ENCODE measurements at regions not wholly inside any gene's neighbourhood (a gene's known extent, or its start where the extent isn't known, plus 50 kb on each side); places are given as distances from the start of the nearest gene placed in this dataset.

DNA sequence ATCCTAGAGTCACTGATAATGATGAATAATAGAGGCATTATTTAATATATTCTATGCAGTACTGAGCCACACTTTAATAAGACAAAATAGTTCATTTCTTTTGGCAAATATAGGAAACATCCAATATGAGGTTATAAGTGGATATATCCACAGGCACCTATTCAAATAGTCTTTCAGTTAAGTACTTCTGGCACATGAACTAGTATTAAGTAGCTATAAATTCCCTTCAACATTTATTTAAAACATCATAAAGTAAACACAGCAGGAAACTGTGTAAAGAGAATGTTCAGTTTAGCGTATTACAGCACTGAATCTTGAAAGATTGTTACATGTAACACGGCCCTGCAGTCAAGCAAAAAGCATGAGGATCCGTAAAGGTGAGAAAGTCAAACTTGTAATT, 463.3 kb upstream of the KLF12 start:
- peak; percentile 42 for DNase-seq (ENCODE audit: low read depth)
- TF ChIP-seq, protein P1, sequence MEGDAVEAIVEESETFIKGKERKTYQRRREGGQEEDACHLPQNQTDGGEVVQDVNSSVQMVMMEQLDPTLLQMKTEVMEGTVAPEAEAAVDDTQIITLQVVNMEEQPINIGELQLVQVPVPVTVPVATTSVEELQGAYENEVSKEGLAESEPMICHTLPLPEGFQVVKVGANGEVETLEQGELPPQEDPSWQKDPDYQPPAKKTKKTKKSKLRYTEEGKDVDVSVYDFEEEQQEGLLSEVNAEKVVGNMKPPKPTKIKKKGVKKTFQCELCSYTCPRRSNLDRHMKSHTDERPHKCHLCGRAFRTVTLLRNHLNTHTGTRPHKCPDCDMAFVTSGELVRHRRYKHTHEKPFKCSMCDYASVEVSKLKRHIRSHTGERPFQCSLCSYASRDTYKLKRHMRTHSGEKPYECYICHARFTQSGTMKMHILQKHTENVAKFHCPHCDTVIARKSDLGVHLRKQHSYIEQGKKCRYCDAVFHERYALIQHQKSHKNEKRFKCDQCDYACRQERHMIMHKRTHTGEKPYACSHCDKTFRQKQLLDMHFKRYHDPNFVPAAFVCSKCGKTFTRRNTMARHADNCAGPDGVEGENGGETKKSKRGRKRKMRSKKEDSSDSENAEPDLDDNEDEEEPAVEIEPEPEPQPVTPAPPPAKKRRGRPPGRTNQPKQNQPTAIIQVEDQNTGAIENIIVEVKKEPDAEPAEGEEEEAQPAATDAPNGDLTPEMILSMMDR (IDR thresholded peaks at IDR 0.05; ENCODE audit: control insufficient read depth, extremely low read depth, insufficient read depth), result no peak
- H3K4me3 ChIP-seq (ENCODE audit: low read depth, low read length), result no peak overlapping the region

DNA sequence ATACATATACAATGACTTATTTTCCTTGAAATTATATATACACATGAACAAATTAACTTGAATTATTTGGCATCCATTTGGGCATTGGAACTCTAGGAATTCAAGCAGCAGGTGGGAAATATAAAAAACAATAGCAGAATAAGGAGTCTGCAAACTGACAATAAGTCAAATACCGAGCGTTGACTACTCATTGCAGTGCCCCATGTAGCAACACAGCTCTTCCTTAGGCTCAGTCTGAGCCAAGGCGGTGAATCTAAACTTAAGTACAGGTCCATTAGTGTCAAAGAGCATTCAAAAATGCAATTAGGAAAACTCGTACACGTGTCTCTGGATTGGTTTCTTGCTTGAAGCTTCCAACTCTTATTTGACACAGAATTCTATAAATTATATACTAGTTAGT, 462.5 kb upstream of the KLF12 start:
- H3K4me3 ChIP-seq (ENCODE audit: low read depth, low read length), result no peak overlapping the region
- no peak for DNase-seq (ENCODE audit: low read depth)
- TF ChIP-seq, protein P1 (IDR thresholded peaks at IDR 0.05; ENCODE audit: control insufficient read depth, extremely low read depth, insufficient read depth), result no peak

DNA sequence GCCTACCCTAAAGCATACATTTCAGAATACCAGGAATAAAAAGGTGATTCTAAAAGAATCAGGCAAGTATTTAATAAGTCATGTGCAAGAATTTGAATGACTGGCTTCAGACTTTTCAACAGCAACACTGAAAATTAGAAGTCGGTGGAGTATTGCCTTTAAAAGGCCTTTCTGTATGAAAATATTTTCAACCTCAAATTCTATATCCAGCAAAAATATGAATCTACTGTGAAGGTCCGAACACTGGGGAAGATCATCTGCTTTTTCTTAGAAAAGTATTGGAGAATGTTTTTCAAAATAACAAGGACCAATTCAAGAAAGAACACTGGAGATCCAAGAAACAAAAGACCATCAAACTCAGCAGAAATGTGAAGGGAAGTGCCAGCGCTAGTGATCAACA, 459.5 kb upstream of the KLF12 start:
- TF ChIP-seq, protein P1 (IDR thresholded peaks at IDR 0.05; ENCODE audit: control insufficient read depth, extremely low read depth, insufficient read depth), result no peak
- H3K4me3 ChIP-seq (ENCODE audit: low read depth, low read length), result no peak overlapping the region
- no peak for DNase-seq (ENCODE audit: low read depth)

DNA sequence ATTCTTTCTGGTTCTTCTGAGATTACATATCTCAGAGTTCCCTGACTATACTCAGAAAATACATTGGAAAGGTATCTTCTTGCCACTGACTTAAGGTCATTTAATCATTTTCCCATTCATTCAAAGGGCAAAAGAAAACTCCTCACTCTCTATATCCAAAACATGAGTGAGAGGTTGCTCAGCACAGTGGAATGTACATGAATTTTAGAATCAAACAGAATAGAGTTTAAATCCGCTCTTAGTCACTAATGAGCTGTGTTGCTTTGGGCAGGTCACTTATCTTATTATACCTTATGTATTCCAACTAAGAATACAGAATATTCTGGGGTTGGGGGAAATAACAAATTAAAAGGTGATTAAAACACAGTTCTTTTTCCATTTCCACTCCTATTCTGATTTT, 452.6 kb upstream of the KLF12 start:
- TF ChIP-seq, protein P1 (IDR thresholded peaks at IDR 0.05; ENCODE audit: control insufficient read depth, extremely low read depth, insufficient read depth), result no peak
- no peak for DNase-seq (ENCODE audit: low read depth)
- H3K4me3 ChIP-seq (ENCODE audit: low read depth, low read length), result no peak overlapping the region

DNA sequence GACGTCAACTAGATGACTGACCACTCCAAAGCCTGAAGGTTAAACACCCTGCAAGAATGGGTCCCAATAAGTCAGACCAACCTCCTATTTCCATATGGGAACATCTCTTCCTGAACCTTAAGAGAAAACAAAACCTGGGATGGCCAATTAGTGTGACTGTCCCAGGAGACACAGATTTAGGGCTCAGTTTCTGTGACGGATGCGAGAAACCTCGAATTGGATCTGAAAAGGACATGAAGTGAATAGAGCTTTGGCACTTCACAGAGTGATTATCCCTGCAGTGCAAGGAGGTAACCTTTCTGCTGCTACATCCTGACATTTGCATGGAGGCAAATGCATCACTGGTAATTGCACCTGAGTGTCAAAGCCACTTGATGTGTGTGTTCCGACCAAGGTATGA, 442.2 kb upstream of the KLF12 start:
- no peak for DNase-seq (ENCODE audit: low read depth)
- H3K4me3 ChIP-seq (ENCODE audit: low read depth, low read length), result no peak overlapping the region
- TF ChIP-seq, protein P1 (IDR thresholded peaks at IDR 0.05; ENCODE audit: control insufficient read depth, extremely low read depth, insufficient read depth), result no peak

DNA sequence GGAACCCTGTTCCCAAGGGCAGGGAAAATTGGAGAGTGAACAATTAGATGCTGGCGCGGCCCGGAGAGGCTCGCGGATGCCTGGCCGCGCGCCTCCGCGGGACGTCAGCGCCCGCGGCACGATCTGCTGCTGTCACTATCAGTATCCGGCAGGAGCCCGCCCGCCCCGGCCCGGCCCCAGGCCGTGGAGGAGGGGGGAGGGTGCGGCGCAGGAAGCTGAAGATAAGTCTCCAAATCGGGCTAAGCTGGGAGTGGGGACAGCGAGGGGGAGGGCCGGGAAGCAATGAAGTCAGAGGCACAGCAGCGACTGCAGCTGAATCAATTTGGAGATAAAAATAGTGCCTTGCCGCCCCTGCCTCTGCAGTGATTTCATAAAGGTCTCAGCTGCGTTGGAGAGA, 441.5 kb upstream of the KLF12 start:
- no peak overlapping the region for H3K4me3 ChIP-seq (ENCODE audit: low read depth, low read length)
- no peak for DNase-seq (ENCODE audit: low read depth)
- TF ChIP-seq, protein P1 (IDR thresholded peaks at IDR 0.05; ENCODE audit: control insufficient read depth, extremely low read depth, insufficient read depth), result no peak

DNA sequence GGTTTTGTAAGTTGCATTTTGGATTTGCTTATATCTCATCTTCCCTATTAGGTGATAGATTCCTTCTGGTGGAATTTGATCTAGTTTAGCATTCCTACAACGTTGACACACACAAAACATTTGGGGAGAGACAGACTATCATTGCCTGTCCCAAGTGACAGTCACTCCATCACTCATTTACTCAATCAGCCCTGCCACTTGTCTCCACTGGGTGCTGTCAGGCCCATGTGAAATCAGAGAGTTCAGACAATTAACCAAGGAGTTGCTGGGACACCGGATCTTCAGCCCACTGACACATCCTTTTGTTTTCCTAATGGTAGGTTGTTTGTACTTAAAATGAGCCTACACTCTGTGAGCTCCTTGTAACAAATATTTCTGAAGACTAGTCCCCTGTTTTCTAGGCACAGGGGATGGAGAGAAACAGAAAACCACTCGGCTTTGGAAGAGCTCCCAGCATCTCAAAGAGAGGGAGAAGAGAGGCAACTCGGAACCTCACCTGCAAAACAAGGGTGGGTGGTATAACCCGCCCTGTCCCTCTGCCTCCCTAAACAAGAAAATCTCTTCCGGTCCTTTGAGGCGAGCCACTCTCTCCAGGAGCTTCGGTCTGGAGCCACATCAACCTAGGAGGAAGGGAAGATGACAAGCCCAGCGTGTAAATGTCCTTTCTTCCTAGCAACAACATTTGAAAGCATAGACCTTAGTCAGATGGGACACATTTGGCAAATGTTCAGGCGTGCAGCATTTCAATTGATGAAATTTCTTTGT, 440.9 kb upstream of the KLF12 start:
- TF ChIP-seq, protein P1 (IDR thresholded peaks at IDR 0.05; ENCODE audit: control insufficient read depth, extremely low read depth, insufficient read depth), result no peak
- H3K4me3 ChIP-seq (ENCODE audit: low read depth, low read length), result no peak overlapping the region
- no peak for DNase-seq (ENCODE audit: low read depth)

Data from LNCaP clone FGC (cell line).